GM12878 (cell line): ENCODE measurements at regions not wholly inside any gene's neighbourhood (a gene's known extent, or its start where the extent isn't known, plus 50 kb on each side); places are given as distances from the start of the nearest gene placed in this dataset.

Experiments
- BHLHE40 ChIP-seq, 2 experiments: fragments of 450-650 bp in 1 of 2; IDR thresholded peaks; 2 replicates each; pipeline ENCODE4 v1.6.1; 2011 to 2017; ENCODE audit warnings: low read depth in 2 of 2, borderline replicate concordance in 1 of 2, improper control_type of control experiment in 1 of 2, low read length in 1 of 2, mild to moderate bottlenecking in 1 of 2
- CEBPB ChIP-seq, 2 experiments: fragments of 150-350 bp in 1 of 2; IDR thresholded peaks; 2 replicates each; pipeline ENCODE4 v1.6.1; 2012 to 2014; ENCODE audit warnings: low read depth in 2 of 2, low read length in 2 of 2, borderline replicate concordance in 1 of 2, inconsistent platforms in 1 of 2
- CREM ChIP-seq: IDR thresholded peaks from 2 replicates; pipeline ENCODE4 v1.6.1; 2014; ENCODE audit warnings: antibody characterized with exemption, low read depth
- SPI1 ChIP-seq: IDR thresholded peaks from 2 replicates; pipeline ENCODE4 v1.6.1; 2011; ENCODE audit warnings: low read depth, mild to moderate bottlenecking, low read length, moderate library complexity, borderline replicate concordance; ENCODE audit not compliant: insufficient read depth
- TF ChIP-seq, protein P1 (sequence below), 3 experiments: IDR thresholded peaks in 2 of 3; conservative IDR thresholded peaks in 1 of 3; 2 replicates each; pipeline ENCODE4 v1.5.1; 2011; ENCODE audit warnings: low read depth in 3 of 3, low read length in 3 of 3, mild to moderate bottlenecking in 3 of 3, control low read depth in 2 of 3, moderate library complexity in 2 of 3, inconsistent platforms in 1 of 3, mixed read lengths in 1 of 3; ENCODE audit not compliant: control insufficient read depth in 2 of 3, insufficient read depth in 1 of 3; ENCODE audit errors: extremely low read depth in 1 of 3
- TF ChIP-seq, protein P2 (sequence below): IDR thresholded peaks from 2 replicates; pipeline ENCODE4 v1.6.1; 2012; ENCODE audit warnings: low read depth, low read length, improper control_type of control experiment
- TF ChIP-seq, protein P3 (sequence below): IDR thresholded peaks from 2 replicates; pipeline ENCODE4 v1.6.1; 2012; ENCODE audit warnings: mild to moderate bottlenecking, low read depth, low read length

DNA sequence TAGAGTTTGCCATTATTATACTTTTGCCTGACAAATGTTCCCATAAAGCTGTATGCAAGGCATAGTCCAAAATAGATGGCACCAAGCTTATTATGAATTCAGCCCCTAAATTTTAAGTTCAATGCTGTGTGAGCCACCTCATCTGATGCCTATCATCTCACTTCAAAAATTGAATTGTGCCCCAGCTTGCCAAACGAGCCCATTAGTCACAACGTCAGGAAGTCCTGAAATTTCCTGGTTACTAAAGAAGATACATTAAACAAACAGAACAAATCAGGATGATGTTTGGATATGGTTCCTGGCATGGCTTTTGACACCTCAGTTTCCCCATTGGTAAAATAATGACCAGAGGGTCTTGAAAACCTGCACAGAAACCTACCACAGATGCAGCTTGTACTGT lies 147.5 kb upstream of the SOX21 start:
- TF ChIP-seq, protein P1, sequence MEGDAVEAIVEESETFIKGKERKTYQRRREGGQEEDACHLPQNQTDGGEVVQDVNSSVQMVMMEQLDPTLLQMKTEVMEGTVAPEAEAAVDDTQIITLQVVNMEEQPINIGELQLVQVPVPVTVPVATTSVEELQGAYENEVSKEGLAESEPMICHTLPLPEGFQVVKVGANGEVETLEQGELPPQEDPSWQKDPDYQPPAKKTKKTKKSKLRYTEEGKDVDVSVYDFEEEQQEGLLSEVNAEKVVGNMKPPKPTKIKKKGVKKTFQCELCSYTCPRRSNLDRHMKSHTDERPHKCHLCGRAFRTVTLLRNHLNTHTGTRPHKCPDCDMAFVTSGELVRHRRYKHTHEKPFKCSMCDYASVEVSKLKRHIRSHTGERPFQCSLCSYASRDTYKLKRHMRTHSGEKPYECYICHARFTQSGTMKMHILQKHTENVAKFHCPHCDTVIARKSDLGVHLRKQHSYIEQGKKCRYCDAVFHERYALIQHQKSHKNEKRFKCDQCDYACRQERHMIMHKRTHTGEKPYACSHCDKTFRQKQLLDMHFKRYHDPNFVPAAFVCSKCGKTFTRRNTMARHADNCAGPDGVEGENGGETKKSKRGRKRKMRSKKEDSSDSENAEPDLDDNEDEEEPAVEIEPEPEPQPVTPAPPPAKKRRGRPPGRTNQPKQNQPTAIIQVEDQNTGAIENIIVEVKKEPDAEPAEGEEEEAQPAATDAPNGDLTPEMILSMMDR (IDR thresholded peaks at IDR 0.05 in 2 of 3, conservative IDR thresholded peaks at IDR 0.05 in 1 of 3; ENCODE audit: control insufficient read depth in 2 of 3, extremely low read depth in 1 of 3, insufficient read depth in 1 of 3, low read depth in 3 of 3, low read length in 3 of 3), result no peak
- TF ChIP-seq CEBPB (IDR thresholded peaks at IDR 0.05; ENCODE audit: borderline replicate concordance in 1 of 2, low read depth in 2 of 2, low read length in 2 of 2) (no peak), BHLHE40 (IDR thresholded peaks at IDR 0.05; ENCODE audit: borderline replicate concordance in 1 of 2, low read depth in 2 of 2, low read length in 1 of 2) (no peak), CREM (no peak), SPI1 (no peak)
- TF ChIP-seq, protein P2, sequence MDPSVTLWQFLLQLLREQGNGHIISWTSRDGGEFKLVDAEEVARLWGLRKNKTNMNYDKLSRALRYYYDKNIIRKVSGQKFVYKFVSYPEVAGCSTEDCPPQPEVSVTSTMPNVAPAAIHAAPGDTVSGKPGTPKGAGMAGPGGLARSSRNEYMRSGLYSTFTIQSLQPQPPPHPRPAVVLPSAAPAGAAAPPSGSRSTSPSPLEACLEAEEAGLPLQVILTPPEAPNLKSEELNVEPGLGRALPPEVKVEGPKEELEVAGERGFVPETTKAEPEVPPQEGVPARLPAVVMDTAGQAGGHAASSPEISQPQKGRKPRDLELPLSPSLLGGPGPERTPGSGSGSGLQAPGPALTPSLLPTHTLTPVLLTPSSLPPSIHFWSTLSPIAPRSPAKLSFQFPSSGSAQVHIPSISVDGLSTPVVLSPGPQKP, result no peak
- TF ChIP-seq, protein P3, sequence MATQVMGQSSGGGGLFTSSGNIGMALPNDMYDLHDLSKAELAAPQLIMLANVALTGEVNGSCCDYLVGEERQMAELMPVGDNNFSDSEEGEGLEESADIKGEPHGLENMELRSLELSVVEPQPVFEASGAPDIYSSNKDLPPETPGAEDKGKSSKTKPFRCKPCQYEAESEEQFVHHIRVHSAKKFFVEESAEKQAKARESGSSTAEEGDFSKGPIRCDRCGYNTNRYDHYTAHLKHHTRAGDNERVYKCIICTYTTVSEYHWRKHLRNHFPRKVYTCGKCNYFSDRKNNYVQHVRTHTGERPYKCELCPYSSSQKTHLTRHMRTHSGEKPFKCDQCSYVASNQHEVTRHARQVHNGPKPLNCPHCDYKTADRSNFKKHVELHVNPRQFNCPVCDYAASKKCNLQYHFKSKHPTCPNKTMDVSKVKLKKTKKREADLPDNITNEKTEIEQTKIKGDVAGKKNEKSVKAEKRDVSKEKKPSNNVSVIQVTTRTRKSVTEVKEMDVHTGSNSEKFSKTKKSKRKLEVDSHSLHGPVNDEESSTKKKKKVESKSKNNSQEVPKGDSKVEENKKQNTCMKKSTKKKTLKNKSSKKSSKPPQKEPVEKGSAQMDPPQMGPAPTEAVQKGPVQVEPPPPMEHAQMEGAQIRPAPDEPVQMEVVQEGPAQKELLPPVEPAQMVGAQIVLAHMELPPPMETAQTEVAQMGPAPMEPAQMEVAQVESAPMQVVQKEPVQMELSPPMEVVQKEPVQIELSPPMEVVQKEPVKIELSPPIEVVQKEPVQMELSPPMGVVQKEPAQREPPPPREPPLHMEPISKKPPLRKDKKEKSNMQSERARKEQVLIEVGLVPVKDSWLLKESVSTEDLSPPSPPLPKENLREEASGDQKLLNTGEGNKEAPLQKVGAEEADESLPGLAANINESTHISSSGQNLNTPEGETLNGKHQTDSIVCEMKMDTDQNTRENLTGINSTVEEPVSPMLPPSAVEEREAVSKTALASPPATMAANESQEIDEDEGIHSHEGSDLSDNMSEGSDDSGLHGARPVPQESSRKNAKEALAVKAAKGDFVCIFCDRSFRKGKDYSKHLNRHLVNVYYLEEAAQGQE, result no peak
